GM18519 (cell line): ENCODE measurements at regions not wholly inside any gene's neighbourhood (a gene's known extent, or its start where the extent isn't known, plus 50 kb on each side); places are given as distances from the start of the nearest gene placed in this dataset.
"Not testable (repeated sequence)": the region's sequence is repeated elsewhere in the genome, so short reads cannot be mapped to it uniquely, and the experiment has no call there.

Experiments used
- ATAC-seq: cut with Tn5 transposase; IDR thresholded peaks from one replicate; pipeline ENCODE4 v1.9.1; 2021; ENCODE audit warnings: mild to moderate bottlenecking, moderate library complexity; ENCODE audit not compliant: unreplicated experiment, low FRiP score

DNA sequence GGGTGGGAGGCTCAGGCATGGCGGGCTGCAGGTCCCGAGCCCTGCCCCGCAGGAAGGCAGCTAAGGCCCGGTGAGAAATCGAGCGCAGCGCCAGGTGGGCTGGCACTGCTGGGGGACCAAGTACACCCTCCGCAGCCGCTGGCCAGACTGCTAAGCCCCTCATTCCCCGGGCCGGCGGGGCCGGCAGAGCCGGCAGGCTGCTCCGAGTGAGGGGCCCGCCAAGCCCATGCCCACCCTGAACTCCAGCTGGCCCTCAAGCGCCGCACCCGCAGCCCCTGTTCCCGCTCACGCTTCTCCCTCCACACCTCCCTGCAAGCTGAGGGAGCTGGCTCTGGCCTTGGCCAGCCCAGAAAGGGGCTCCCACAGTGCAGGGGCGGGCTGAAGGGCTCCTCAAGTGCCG, 1361.1 kb upstream of the ZEB2 start:
- not testable (repeated sequence) for ATAC-seq

GRCh38 chr2:145875016-145875415, 1355.1 kb upstream of the ZEB2 start:
- no peak for ATAC-seq

DNA sequence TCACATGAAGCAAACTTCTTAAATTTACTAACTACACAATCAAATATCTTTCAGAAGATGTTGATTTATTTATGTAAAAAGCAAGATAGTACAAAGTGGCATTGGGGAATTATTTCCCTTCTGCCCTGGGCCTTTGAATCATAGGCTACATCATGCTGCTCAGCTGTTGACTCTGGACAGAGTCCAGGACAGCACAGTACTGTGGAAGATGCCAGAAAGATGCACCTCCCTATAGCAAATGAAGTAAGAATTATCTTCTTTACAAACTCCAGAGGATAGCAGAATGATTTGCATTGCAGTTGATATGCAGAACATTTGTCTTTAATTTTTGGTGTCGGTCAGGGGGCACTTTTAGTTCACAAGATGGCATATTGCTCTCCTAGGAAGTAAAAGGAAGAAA, 1354.5 kb upstream of the ZEB2 start:
- ATAC-seq, result no peak

DNA sequence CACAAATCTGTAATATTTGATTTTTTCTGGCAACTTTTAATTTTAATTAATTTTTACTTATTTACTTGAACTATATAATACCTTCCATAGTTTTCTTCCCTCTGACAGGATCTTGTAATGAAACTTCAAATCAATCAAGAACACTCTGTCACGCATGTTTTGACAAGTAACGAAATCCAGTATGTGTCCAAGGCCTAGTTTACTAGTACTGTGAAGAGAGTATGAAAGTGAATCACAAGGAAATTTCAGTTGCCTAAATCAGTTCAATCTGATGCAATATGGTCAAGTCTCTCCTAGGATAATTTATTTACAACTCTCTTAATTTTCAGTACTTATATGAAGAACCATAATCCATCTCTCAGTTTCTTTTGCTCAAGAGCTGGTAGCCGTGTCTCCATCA, 1344.6 kb upstream of the ZEB2 start:
- no peak for ATAC-seq

- ATAC-seq, result no peak
Observed at GRCh38 chr2:145861940-145862339, 1342.0 kb upstream of the ZEB2 start.

- ATAC-seq, result no peak
Observed at GRCh38 chr2:145860083-145860482, 1340.2 kb upstream of the ZEB2 start.

DNA sequence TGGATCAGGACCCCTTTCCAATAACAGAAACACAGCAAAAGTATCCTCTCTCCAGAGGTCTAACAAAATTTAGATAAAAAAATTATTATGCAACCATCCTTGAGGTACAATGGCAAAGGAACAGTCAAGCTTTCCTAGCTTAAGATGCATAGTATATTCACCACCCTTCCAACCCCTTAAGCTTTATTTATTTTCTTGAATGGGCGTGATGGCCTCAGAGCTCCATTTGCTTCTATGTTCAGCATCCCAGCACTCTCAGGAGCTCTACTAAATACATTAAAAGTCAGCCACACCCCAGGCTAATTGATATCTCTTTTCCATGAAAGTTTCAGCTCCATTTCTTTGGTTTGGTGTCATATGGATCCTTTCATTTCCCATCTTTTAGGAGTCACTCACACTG, 1335.2 kb upstream of the ZEB2 start:
- no peak for ATAC-seq

DNA sequence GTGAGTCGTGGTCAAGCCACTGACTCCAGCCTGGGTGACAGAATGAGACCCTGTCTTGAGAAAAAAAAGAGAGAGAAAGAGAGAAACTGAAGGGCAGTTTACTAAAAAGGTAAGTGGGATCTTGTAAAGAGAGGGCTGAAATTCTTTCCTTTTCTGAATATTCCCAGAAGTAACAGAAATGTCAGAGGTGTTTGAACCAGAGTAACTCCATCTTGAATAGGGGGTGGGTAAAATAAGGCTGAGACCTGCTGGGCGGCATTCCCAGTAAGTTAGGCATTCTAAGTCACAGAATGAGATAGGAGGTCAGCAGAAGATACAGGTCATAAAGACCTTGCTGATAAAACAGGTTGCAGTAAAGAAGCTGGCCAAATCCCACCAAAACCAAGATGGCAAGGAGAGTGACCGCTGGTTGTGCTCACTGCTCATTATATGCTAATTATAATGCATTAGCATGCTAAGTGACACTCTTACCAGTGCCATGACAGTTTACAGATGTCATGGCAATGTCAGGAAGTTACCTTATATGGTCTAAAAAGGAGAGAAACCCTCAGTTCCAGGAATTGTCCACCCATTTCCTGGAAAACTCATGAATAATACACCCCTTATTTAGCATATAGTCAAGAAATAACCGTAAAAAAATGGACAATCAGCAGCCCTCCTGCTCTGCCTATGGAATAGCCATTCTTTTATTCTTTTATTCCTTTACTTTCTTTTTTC, 1334.3 kb upstream of the ZEB2 start:
- no peak for ATAC-seq

- ATAC-seq, result no peak
Observed at GRCh38 chr2:145851730-145852129, 1331.8 kb upstream of the ZEB2 start.

GRCh38 chr2:145849466-145849865, 1329.5 kb upstream of the ZEB2 start:
- ATAC-seq, result no peak

DNA sequence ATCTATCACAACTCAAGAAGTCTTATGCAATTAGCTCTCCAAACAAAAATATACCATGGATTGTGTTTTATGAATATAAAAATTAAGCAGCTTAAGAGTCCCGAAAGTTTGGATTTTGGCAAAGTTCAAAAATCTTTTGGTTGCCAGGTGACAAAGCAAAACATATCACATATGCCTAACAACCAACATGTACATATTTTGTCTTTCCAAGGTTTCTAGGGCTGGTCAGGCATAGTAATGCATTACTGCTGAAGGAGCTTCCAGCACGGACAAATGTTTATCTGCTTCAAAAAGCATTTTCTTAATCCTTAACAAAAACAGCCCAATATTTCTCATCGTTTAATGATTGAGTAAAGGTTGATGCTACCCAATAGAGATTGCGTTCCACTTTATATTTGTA, 1327.1 kb upstream of the ZEB2 start:
- no peak for ATAC-seq

DNA sequence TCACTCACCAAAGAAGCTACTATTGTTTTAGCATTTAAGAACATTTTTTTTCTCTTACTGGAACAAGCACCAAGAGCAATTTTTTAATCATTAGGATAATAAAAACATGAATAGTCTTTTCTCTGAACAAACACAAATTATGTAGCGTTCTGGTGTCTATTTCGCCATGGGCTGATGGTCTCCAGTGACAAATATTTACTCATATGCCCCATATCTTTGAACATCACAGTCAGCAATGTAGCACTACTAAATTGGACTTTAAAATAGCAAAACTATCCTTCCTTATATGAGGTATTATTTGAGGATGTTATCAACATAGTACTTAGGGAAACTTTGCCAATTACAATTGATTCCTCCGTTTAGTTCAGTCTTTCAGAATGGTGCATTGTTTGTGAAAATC, 1326.0 kb upstream of the ZEB2 start:
- no peak for ATAC-seq

DNA sequence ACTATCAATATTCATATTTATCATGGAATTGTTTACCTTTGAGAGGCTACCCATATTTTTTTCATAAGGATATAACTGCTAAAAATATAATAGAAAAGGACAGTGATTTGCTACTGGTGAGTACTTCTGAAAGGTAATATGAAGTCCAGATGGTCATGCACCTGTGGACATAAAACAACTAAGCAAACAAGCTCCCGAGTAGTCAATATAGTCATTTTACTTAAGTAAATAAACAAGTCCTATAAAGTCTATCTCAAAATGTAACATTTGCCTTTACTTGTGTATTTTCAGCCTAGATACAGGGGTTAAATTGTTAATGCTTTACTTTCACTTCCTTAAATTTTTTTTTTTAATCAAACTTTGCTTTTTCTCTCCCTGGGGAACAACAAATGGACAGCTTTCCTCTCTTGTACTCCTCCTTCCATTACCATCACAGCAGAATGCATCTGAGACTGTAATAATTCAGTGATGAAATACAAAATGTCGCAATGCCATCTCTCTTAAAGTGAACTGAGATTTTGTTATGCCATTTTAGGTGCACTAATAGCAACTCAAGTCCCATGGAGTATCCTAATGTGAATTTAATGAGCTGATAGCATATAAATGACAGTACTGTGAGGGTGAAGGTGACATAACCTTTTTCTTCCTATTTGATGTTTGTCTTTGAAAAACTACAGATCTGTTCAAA, 1325.4 kb upstream of the ZEB2 start:
- no peak for ATAC-seq

- ATAC-seq, result no peak
Observed at GRCh38 chr2:145841973-145842372, 1322.1 kb upstream of the ZEB2 start.

- ATAC-seq, result no peak
Observed at GRCh38 chr2:145836986-145837385, 1317.1 kb upstream of the ZEB2 start.

DNA sequence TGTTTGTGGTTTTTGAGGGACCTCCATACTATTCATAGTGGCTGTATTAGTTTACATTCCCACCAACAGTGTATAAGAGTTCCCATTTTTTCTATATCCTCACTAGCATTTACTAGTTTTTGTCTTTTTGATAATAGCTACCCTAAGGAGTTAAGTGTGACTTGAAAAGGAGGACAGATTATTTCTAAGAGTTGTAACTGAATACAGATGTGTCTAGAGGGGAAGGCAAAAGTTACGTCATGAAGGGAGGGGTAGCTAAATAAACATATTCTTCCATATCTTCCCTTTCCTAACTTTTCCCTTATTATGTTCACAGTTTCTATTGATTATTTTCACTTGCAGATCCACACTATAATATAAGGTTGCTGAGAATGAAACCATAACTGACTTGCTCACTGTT, 1315.7 kb upstream of the ZEB2 start:
- ATAC-seq, result no peak

DNA sequence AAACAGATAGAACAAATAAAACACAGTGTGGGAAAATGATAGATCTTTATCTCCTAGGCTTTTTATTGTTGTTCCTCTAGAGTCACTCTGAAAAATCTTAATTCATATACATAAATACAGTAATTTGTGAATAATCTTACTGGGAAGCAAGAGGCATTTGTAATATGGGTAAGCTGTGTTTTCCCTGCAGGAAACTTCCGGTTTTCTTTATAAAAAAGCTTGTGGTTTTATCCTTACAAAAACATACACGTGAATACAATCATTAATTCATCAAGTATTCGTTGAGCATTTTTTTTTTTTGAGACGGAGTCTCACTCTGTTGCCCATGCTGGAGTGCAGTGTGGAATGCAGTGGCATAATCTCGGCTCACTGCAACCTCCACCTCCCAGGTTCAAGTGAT, 1312.8 kb upstream of the ZEB2 start:
- ATAC-seq, result no peak

DNA sequence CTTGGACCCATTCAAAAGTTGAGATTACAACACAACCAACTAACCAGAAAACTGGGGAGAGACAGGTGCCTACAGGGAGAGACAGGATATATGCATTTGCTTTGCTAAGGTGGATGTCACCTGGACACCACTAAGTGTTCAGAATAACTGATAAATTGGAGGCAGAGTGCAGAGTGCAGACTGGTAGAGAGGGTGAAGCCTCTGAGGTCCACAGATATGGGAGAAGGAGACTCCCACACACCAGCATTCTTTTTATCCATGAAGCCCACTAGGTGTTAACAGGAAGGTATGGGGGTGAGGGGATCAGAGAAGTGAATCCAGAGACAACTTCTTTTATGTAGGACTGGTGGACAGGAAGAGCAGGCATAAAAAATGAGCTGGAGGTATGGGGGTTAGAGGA, 1310.0 kb upstream of the ZEB2 start:
- no peak for ATAC-seq

- no peak for ATAC-seq
Observed at GRCh38 chr2:145827235-145827634, 1307.3 kb upstream of the ZEB2 start.

- no peak for ATAC-seq
Observed at GRCh38 chr2:145824384-145824783, 1304.5 kb upstream of the ZEB2 start.

DNA sequence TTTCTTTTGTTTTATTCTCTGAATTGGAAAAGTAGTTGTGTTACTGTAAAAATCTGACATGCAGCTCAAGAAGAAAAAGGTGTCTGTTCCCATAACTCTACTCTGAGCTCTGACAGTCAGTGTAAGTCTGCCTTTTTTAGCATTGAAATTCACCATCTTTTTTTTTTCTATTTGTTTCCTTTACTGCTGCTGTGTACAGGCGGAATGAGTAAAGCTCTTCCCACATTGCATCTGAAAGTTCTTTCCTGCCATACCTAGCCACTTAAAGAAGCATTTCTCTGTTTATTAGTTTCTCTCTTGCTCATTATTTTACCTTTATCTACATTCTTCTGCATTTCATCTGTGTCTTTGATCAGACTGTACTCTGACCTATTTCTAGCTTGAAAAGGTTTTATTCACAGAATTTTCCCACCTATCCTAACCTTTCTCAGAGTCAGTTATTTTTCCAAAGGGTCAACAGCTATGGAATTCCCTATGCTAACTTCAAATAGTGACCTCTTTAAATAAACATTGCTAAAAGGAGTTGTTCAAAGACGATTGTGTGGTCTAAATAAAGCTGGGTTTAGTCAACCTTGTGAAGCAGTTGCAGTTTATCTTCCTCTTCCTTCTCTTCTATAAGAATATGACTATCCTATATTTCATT, 1303.1 kb upstream of the ZEB2 start:
- no peak for ATAC-seq

- no peak for ATAC-seq
Observed at GRCh38 chr2:145820651-145821050, 1300.7 kb upstream of the ZEB2 start.
